HG02870 (cell line): ENCODE measurements at regions not wholly inside any gene's neighbourhood (a gene's known extent, or its start where the extent isn't known, plus 50 kb on each side); places are given as distances from the start of the nearest gene placed in this dataset.
A peak's percentile ranks its signal among the peaks of the same experiment; 100 is the strongest.

Source experiments
- ATAC-seq: cut with Tn5 transposase; IDR thresholded peaks from one replicate; pipeline ENCODE4 v1.9.1; 2021; ENCODE audit warnings: mild to moderate bottlenecking, moderate library complexity; ENCODE audit not compliant: unreplicated experiment

GRCh38 chr11:80432057-80432456 lies 991.2 kb upstream of the TENM4 start:
- ATAC-seq: no peak

- ATAC-seq: peak; percentile 49
Observed at GRCh38 chr11:80424012-80424695, 983.3 kb upstream of the TENM4 start.

- no peak for ATAC-seq
Observed at GRCh38 chr11:80420374-80420773, 979.5 kb upstream of the TENM4 start.

- no peak for ATAC-seq
Observed at GRCh38 chr11:80417681-80418080, 976.9 kb upstream of the TENM4 start.

GRCh38 chr11:80415580-80415979 lies 974.8 kb upstream of the TENM4 start:
- no peak for ATAC-seq

GRCh38 chr11:80414181-80415165 lies 973.6 kb upstream of the TENM4 start:
- ATAC-seq: no peak

- no peak for ATAC-seq
Observed at GRCh38 chr11:80412604-80413003, 971.8 kb upstream of the TENM4 start.

- ATAC-seq: no peak
Observed at GRCh38 chr11:80393210-80393609, 952.4 kb upstream of the TENM4 start.

- no peak for ATAC-seq
Observed at GRCh38 chr11:80390505-80390904, 949.7 kb upstream of the TENM4 start.

- no peak for ATAC-seq
Observed at GRCh38 chr11:80388536-80388935, 947.7 kb upstream of the TENM4 start.

GRCh38 chr11:80388130-80388529 lies 947.3 kb upstream of the TENM4 start:
- ATAC-seq: no peak

- ATAC-seq: no peak
Observed at GRCh38 chr11:80383655-80384054, 942.8 kb upstream of the TENM4 start.

- ATAC-seq: no peak
Observed at GRCh38 chr11:80379620-80380278, 938.9 kb upstream of the TENM4 start.

GRCh38 chr11:80371931-80372330 lies 931.1 kb upstream of the TENM4 start:
- ATAC-seq: no peak

GRCh38 chr11:80365980-80366379 lies 925.1 kb upstream of the TENM4 start:
- ATAC-seq: no peak

GRCh38 chr11:80365076-80365725 lies 924.4 kb upstream of the TENM4 start:
- peak; percentile 75 for ATAC-seq

- no peak for ATAC-seq
Observed at GRCh38 chr11:80362563-80363340, 921.9 kb upstream of the TENM4 start.

- ATAC-seq: no peak
Observed at GRCh38 chr11:80355251-80355650, 914.4 kb upstream of the TENM4 start.

GRCh38 chr11:80350541-80350940 lies 909.7 kb upstream of the TENM4 start:
- no peak for ATAC-seq

- ATAC-seq: no peak
Observed at GRCh38 chr11:80349997-80350396, 909.2 kb upstream of the TENM4 start.
